Adrenal gland (tissue), 9 donors: ENCODE measurements at regions not wholly inside any gene's neighbourhood (a gene's known extent, or its start where the extent isn't known, plus 50 kb on each side); places are given as distances from the start of the nearest gene placed in this dataset.

Experiments used
- DNase-seq, 7 donors: peaks; one replicate each; pipeline ENCODE4 v3.0.0-alpha.2; 2019 to 2020
- H3K27ac ChIP-seq, 5 donors: fragments of 200-600 bp; sonication (generic) in 4 of 5; 1 replicate in 3 of 5; 2 replicates in 2 of 5; pipeline versions ENCODE4 v1.5.1 to v1.8.0; 2016 to 2020; ENCODE audit warnings: mild to moderate bottlenecking in 1 of 5
- H3K27me3 ChIP-seq: fragments of 200-600 bp; 2 replicates; pipeline ENCODE4 v1.8.0; 2021
- H3K36me3 ChIP-seq, 2 donors: fragments of 200-600 bp; replicated peaks in 1 of 2; 1 replicate in 1 of 2; 2 replicates in 1 of 2; pipeline versions ENCODE4 v1.5.1 to v1.8.0; 2018 to 2022
- H3K4me1 ChIP-seq, 2 donors: fragments of 200-600 bp; replicated peaks in 1 of 2; 1 replicate in 1 of 2; 2 replicates in 1 of 2; pipeline versions ENCODE4 v1.5.1 to v1.8.0; 2018 to 2021
- H3K4me3 ChIP-seq, 4 donors: fragments of 200-600 bp; sonication (generic) in 3 of 4; one replicate each; pipeline ENCODE4 v1.5.1; 2016 to 2018
- H3K9me3 ChIP-seq, 3 donors: fragments of 200-600 bp; sonication (generic) in 1 of 3; replicated peaks in 1 of 3; 1 replicate in 2 of 3; 2 replicates in 1 of 3; pipeline versions ENCODE4 v1.5.1 to v1.8.0; 2016 to 2021
- CTCF ChIP-seq, 6 experiments: fragments of 450-650 bp in 4 of 6; fragments of 200-600 bp in 2 of 6; sonication (generic) in 1 of 6; IDR thresholded peaks; 1 replicate in 5 of 6; 2 replicates in 1 of 6; pipeline versions ENCODE4 v1.5.1 to v1.8.0; 2016 to 2021; ENCODE audit warnings: antibody characterized with exemption in 6 of 6, mild to moderate bottlenecking in 2 of 6, moderate library complexity in 1 of 6
- POLR2A ChIP-seq, 2 donors: fragments of 450-650 bp; IDR thresholded peaks; one replicate each; pipeline ENCODE4 v1.6.1; 2017; ENCODE audit warnings: antibody characterized with exemption in 2 of 2, mild to moderate bottlenecking in 2 of 2, moderate library complexity in 1 of 2
- WGBS, 4 donors: extraction: QIAGEN DNeasy Blood & Tissue Kit in 2 of 4; methylation state at CpG; one replicate each; pipeline versions ENCODE4 v1.1.5 to v1.1.7; 2013 to 2017; 5-methylcytosine and 5-hydroxymethylcytosine counted together
- intact Hi-C, 2 donors: fragments of 100-400 bp; cut with DNase I; formaldehyde crosslinking; loops; one replicate each; pipeline versions ENCODE4 v1.14.1 to v1.15.0; 2022 to 2023
- donor health status: healthy with polysubstance abuse.
- donor health status: Bipolar disorder and iron deficiency.
- donor health status: DM: yes; HTN: yes; CAD: no.
- donor health status: DM: no; HTN: no; CAD: no.
- donor health status: DM: no; HTN: no; CAD: no.

- H3K9me3 ChIP-seq: no peaks in the 10 kb centered on the region
- DNase-seq: no peak
- TF ChIP-seq CTCF (IDR thresholded peaks at IDR 0.05) (no peak), POLR2A (IDR thresholded peaks at IDR 0.05) (no peak)
- 66 to 83% (median 73%) methylated on average over 11 of the region's 11 CpGs for WGBS, 4 donors
- no peaks in the 10 kb centered on the region for H3K4me1 ChIP-seq
- no peak overlapping the region for H3K27ac ChIP-seq
- H3K4me3 ChIP-seq: no peak overlapping the region
- H3K27me3 ChIP-seq: no peaks in the 10 kb centered on the region
- no peaks in the 10 kb centered on the region for H3K36me3 ChIP-seq
- intact Hi-C loops: no loop called here
These were observed 263.6 kb downstream of the CD83 start for GRCh38 chr6:14380901-14381828.

- no peaks in the 10 kb centered on the region for H3K27me3 ChIP-seq
- WGBS, 4 donors: 81 to 89% (median 85%) methylated on average over 10 of the region's 10 CpGs
- intact Hi-C loops: no loop called here
- no peaks in the 10 kb centered on the region for H3K4me1 ChIP-seq
- H3K36me3 ChIP-seq: no peaks in the 10 kb centered on the region
- H3K9me3 ChIP-seq: no peaks in the 10 kb centered on the region
- no peak overlapping the region for H3K4me3 ChIP-seq
- no peak overlapping the region for H3K27ac ChIP-seq
- TF ChIP-seq CTCF (IDR thresholded peaks at IDR 0.05) (no peak), POLR2A (IDR thresholded peaks at IDR 0.05) (no peak)
- DNase-seq: no peak
These were observed 264.5 kb downstream of the CD83 start for GRCh38 chr6:14381829-14382677.

- Histone ChIP-seq H3K27ac (no peak overlapping the region), H3K36me3 (no peaks in the 10 kb centered on the region), H3K4me3 (no peak overlapping the region), H3K27me3 (no peaks in the 10 kb centered on the region), H3K4me1 (peaks cover 0 to under 1% of the 10 kb centered on the region in 2 donors), H3K9me3 (no peaks in the 10 kb centered on the region)
- TF ChIP-seq CTCF (IDR thresholded peaks at IDR 0.05) (no peak), POLR2A (IDR thresholded peaks at IDR 0.05) (no peak)
- intact Hi-C loops: no loop called here
- WGBS, 4 donors: 71 to 77% (median 76%) methylated on average over 3 of the region's 3 CpGs
- DNase-seq: no peak
These were observed 265.2 kb downstream of the CD83 start for GRCh38 chr6:14382678-14383236.
